Upper lobe of right lung (tissue), 1 donor: ENCODE measurements at regions not wholly inside any gene's neighbourhood (a gene's known extent, or its start where the extent isn't known, plus 50 kb on each side); places are given as distances from the start of the nearest gene placed in this dataset.

Experiments used
- ATAC-seq: fragments of 200-7000 bp; cut with Tn5 transposase; one replicate; pipeline ENCODE4 v1.9.1; 2020; ENCODE audit warnings: mild to moderate bottlenecking, moderate library complexity
- DNase-seq: peaks from one replicate; pipeline ENCODE4 v3.0.0-alpha.2; 2020
- H3K27ac ChIP-seq: fragments of 200-600 bp; one replicate; pipeline ENCODE4 v1.8.0; 2022
- H3K27me3 ChIP-seq: fragments of 200-600 bp; one replicate; pipeline ENCODE4 v1.8.0; 2022; ENCODE audit warnings: mild to moderate bottlenecking
- H3K36me3 ChIP-seq: fragments of 200-600 bp; one replicate; pipeline ENCODE4 v1.8.0; 2022
- H3K4me1 ChIP-seq: fragments of 200-600 bp; one replicate; pipeline ENCODE4 v1.8.0; 2022
- H3K4me3 ChIP-seq: fragments of 200-600 bp; one replicate; pipeline ENCODE4 v1.8.0; 2022; ENCODE audit warnings: mild to moderate bottlenecking
- H3K9me3 ChIP-seq: fragments of 200-600 bp; one replicate; pipeline ENCODE4 v1.8.0; 2022
- CTCF ChIP-seq: fragments of 200-600 bp; IDR thresholded peaks from one replicate; pipeline ENCODE4 v1.8.0; 2022; ENCODE audit warnings: antibody characterized with exemption
- intact Hi-C: fragments of 100-400 bp; cut with DNase I; formaldehyde crosslinking; loops from one replicate; pipeline ENCODE4 v1.11.0; 2022
- donor health status: DM: no; HTN: yes; CAD: no; lungs with severe emphysema.

GRCh38 chr19:31545777-31546176, 196.5 kb upstream of the TSHZ3 start:
- intact Hi-C loops: no loop called here
- no peak for TF ChIP-seq CTCF
- Histone ChIP-seq H3K36me3 (no peaks in the 10 kb centered on the region), H3K27ac (no peak overlapping the region), H3K27me3 (no peaks in the 10 kb centered on the region), H3K4me1 (no peaks in the 10 kb centered on the region), H3K9me3 (no peaks in the 10 kb centered on the region), H3K4me3 (no peak overlapping the region)
- DNase-seq (no peak), ATAC-seq (no peak)

- no peaks in the 10 kb centered on the region for H3K9me3 ChIP-seq
- intact Hi-C loops: no loop called here
- H3K27ac ChIP-seq: no peak overlapping the region
- no peaks in the 10 kb centered on the region for H3K4me1 ChIP-seq
- TF ChIP-seq CTCF: no peak
- H3K27me3 ChIP-seq: no peaks in the 10 kb centered on the region
- DNase-seq (no peak), ATAC-seq (no peak)
- no peaks in the 10 kb centered on the region for H3K36me3 ChIP-seq
- H3K4me3 ChIP-seq: no peak overlapping the region
These were observed 197.1 kb upstream of the TSHZ3 start for GRCh38 chr19:31546205-31546960.

- H3K9me3 ChIP-seq: no peaks in the 10 kb centered on the region
- H3K27ac ChIP-seq: no peak overlapping the region
- no peak overlapping the region for H3K4me3 ChIP-seq
- DNase-seq (no peak), ATAC-seq (no peak)
- H3K36me3 ChIP-seq: no peaks in the 10 kb centered on the region
- no peaks in the 10 kb centered on the region for H3K4me1 ChIP-seq
- H3K27me3 ChIP-seq: no peaks in the 10 kb centered on the region
- peak; percentile 43 for TF ChIP-seq CTCF
- intact Hi-C loops: no loop called here
These were observed 199.7 kb upstream of the TSHZ3 start for GRCh38 chr19:31548941-31549340.

- Histone ChIP-seq H3K4me3 (no peak overlapping the region), H3K27ac (no peak overlapping the region), H3K27me3 (no peaks in the 10 kb centered on the region), H3K36me3 (no peaks in the 10 kb centered on the region), H3K4me1 (no peaks in the 10 kb centered on the region), H3K9me3 (no peaks in the 10 kb centered on the region)
- TF ChIP-seq CTCF: no peak
- ATAC-seq (no peak), DNase-seq (no peak)
- intact Hi-C loops: no loop called here
These were observed 204.0 kb upstream of the TSHZ3 start for GRCh38 chr19:31553112-31553845.

GRCh38 chr19:31553846-31554215, 204.6 kb upstream of the TSHZ3 start:
- ATAC-seq: no peak

More at GRCh38 chr19:31553846-31554215, 204.6 kb upstream of the TSHZ3 start:
- Histone ChIP-seq H3K4me3 (no peak overlapping the region), H3K27me3 (no peaks in the 10 kb centered on the region), H3K9me3 (no peaks in the 10 kb centered on the region), H3K4me1 (no peaks in the 10 kb centered on the region), H3K27ac (no peak overlapping the region), H3K36me3 (no peaks in the 10 kb centered on the region)
- DNase-seq: no peak
- TF ChIP-seq CTCF: no peak
- intact Hi-C loops: no loop called here
